GM12878 (cell line): ENCODE measurements at regions not wholly inside any gene's neighbourhood (a gene's known extent, or its start where the extent isn't known, plus 50 kb on each side); places are given as distances from the start of the nearest gene placed in this dataset.

Experiments used
- ATAC-seq: fragments of 200-7000 bp; cut with Tn5 transposase; 3 replicates; pipeline ENCODE4 v1.9.1; 2020; ENCODE audit warnings: mild to moderate bottlenecking, moderate library complexity
- BruUV-seq: library from RNA; stranded (reverse); fragments of 400-500 nt; replicated peaks from 2 replicates; lab custom pipeline; 2021; lab: Mats Ljungman, UMichigan
- CTCF ChIA-PET: fragments of 300-600 bp; sonication (Branson Sonifier 250); formaldehyde crosslinking; extraction: SDS; loops from one replicate; lab custom pipeline; 2021; ENCODE audit warnings: inconsistent platforms; lab: Yijun Ruan, JAX
- POLR2A ChIA-PET: fragments of 350-600 bp; formaldehyde crosslinking; extraction: SDS; loops from one replicate; lab custom pipeline; 2021; ENCODE audit warnings: inconsistent platforms; lab: Charles Lee
- RAD21 ChIA-PET: fragments of 300-600 bp; sonication (Branson Sonifier 250); formaldehyde crosslinking; loops from one replicate; lab custom pipeline; 2023; ENCODE audit warnings: antibody characterized with exemption; ENCODE audit not compliant: unreplicated experiment; lab: Charles Lee
- SMC1A ChIA-PET: fragments of 300-600 bp; sonication (Branson Sonifier 250); formaldehyde crosslinking; loops from one replicate; lab custom pipeline; 2023; ENCODE audit not compliant: unreplicated experiment, uncharacterized antibody; lab: Charles Lee
- DNase-seq: peaks from one replicate; pipeline ENCODE4 v3.0.0-alpha.2; 2011; ENCODE audit warnings: low read depth, low spot score
- FAIRE-seq: peaks from 3 replicates; lab custom pipeline; 2011; peaks lifted over from hg19 to GRCh38; lab: Jason Lieb, UNC
- H2AFZ ChIP-seq: 2 replicates; pipeline ENCODE4 v1.6.0; 2011; ENCODE audit warnings: low read depth, low read length, control low read depth; ENCODE audit not compliant: control insufficient read depth
- H3K27ac ChIP-seq: 2 replicates; pipeline ENCODE4 v1.5.1; 2011; ENCODE audit warnings: control low read depth; ENCODE audit not compliant: control insufficient read depth, insufficient read depth
- H3K27me3 ChIP-seq, 2 experiments: replicated peaks in 1 of 2; 2 replicates each; pipeline versions ENCODE4 v1.6.0 to v1.6.1; 2011; ENCODE audit warnings: low read length in 1 of 2; ENCODE audit not compliant: control insufficient read depth in 2 of 2, insufficient read depth in 2 of 2
- H3K36me3 ChIP-seq, 2 experiments: 2 replicates each; pipeline ENCODE4 v1.5.1; 2011; ENCODE audit warnings: low read length in 1 of 2; ENCODE audit not compliant: control insufficient read depth in 2 of 2, insufficient read depth in 2 of 2
- H3K4me1 ChIP-seq: 2 replicates; pipeline ENCODE4 v1.6.1; 2011; ENCODE audit warnings: mild to moderate bottlenecking, low read length, moderate library complexity, mixed read lengths; ENCODE audit not compliant: control insufficient read depth, insufficient read depth
- H3K4me2 ChIP-seq: 2 replicates; pipeline ENCODE4 v1.6.0; 2011; ENCODE audit warnings: control low read depth; ENCODE audit not compliant: control insufficient read depth, insufficient read depth
- H3K4me3 ChIP-seq: fragments of 200-600 bp; sonication (generic); 2 replicates; pipeline ENCODE4 v1.5.1; 2016
- H3K79me2 ChIP-seq: 2 replicates; pipeline ENCODE4 v1.6.0; 2011; ENCODE audit warnings: low read length; ENCODE audit not compliant: control insufficient read depth, insufficient read depth
- H3K9ac ChIP-seq: 2 replicates; pipeline ENCODE4 v1.8.0; 2011; ENCODE audit warnings: low read length, control low read depth, mixed read lengths; ENCODE audit not compliant: control insufficient read depth, insufficient read depth
- H3K9me3 ChIP-seq: replicated peaks from 3 replicates; pipeline ENCODE4 v1.5.1; 2011; ENCODE audit warnings: mild to moderate bottlenecking, low read length; ENCODE audit not compliant: control insufficient read depth, insufficient read depth
- H4K20me1 ChIP-seq: 2 replicates; pipeline ENCODE4 v1.6.0; 2011; ENCODE audit not compliant: control insufficient read depth, insufficient read depth
- ATF3 ChIP-seq: IDR thresholded peaks from 2 replicates; pipeline ENCODE4 v1.6.1; 2011; ENCODE audit warnings: low read depth, mild to moderate bottlenecking, low read length, moderate library complexity, borderline replicate concordance; ENCODE audit errors: extremely low read depth
- BACH1 ChIP-seq: fragments of 450-650 bp; IDR thresholded peaks from 2 replicates; pipeline ENCODE4 v1.6.1; 2017; ENCODE audit warnings: mild to moderate bottlenecking, borderline replicate concordance
- CUX1 ChIP-seq: IDR thresholded peaks from 2 replicates; pipeline ENCODE4 v1.6.1; 2012; ENCODE audit warnings: improper control_type of control experiment, low read depth, low read length; ENCODE audit not compliant: insufficient replicate concordance
- IRF4 ChIP-seq: IDR thresholded peaks from 2 replicates; pipeline ENCODE4 v1.6.1; 2011; ENCODE audit warnings: low read depth, low read length
- IRF5 ChIP-seq: fragments of 450-650 bp; IDR thresholded peaks from 2 replicates; pipeline ENCODE4 v1.6.1; 2017; ENCODE audit warnings: borderline replicate concordance
- RUNX3 ChIP-seq: IDR thresholded peaks from 2 replicates; pipeline ENCODE4 v1.6.1; 2012; ENCODE audit warnings: low read length, inconsistent platforms
- SP1 ChIP-seq: IDR thresholded peaks from one replicate; pipeline ENCODE4 v1.6.1; 2011; ENCODE audit warnings: low read depth, low read length
- TAF1 ChIP-seq: IDR thresholded peaks from 2 replicates; pipeline ENCODE4 v1.6.1; 2011; ENCODE audit warnings: mild to moderate bottlenecking, low read depth, low read length, borderline replicate concordance
- TARDBP ChIP-seq: IDR thresholded peaks from 2 replicates; pipeline ENCODE4 v1.6.1; 2016; ENCODE audit warnings: borderline replicate concordance
- TCF7 ChIP-seq: IDR thresholded peaks from 2 replicates; pipeline ENCODE4 v1.6.1; 2014; ENCODE audit warnings: antibody characterized with exemption, borderline replicate concordance
- ZBED1 ChIP-seq: IDR thresholded peaks from 2 replicates; pipeline ENCODE4 v1.6.1; 2016; ENCODE audit warnings: borderline replicate concordance
- WGBS: methylation state at CpG from one replicate; pipeline ENCODE4 v1.1.6; 2016; ENCODE audit warnings: low lambda C conversion rate; ENCODE audit not compliant: insufficient replicate concordance, insufficient coverage; ENCODE audit errors: missing lambda C conversion rate; 5-methylcytosine and 5-hydroxymethylcytosine counted together
- in situ Hi-C: fragments of 300-500 bp; cut with MboI; formaldehyde crosslinking; loops from 9 replicates; pipeline ENCODE4 v1.14.3; 2018; ENCODE audit warnings: mixed read lengths
- intact Hi-C: fragments of 100-400 bp; cut with micrococcal nuclease; formaldehyde crosslinking; loops from one replicate; pipeline ENCODE4 v1.14.2; 2022; ENCODE audit not compliant: unreplicated experiment
- TF ChIP-seq, protein P1 (sequence below): fragments of 450-650 bp; formaldehyde crosslinking; IDR thresholded peaks from 2 replicates; pipeline ENCODE4 v1.4.0; 2020; ENCODE audit warnings: mild to moderate bottlenecking, moderate library complexity

DNA sequence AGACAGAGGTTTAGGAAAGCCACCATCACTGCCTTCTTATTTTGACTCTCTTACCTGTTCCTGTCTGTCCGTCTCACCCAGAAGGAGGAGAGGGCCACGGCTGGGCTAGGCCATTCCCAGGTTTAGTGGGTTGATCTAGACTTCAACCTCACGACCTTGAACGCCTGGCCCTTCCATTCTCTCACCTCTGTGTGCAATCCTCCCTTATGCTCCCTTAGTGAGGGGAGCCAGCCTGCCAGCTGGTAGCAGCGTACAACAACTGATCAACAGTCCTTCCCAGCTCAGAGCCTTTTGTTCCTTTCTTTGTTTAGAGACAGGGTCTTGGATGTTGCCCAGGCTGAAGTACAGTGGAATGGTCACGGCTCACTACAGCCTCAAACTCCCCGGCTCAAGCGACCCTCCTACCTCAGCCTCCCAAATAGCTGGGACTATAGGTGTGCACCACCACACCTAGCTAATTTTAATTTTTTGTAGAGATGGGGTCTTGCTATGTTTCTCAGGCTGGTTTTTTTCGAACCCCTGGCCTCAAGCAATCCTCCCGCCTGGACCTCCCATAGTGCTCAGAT, 123.9 kb downstream of the ZNF664 start (continued):
- no peak for TF ChIP-seq TCF7
- no peak for TF ChIP-seq BACH1
- TF ChIP-seq CUX1 = no peak

DNA sequence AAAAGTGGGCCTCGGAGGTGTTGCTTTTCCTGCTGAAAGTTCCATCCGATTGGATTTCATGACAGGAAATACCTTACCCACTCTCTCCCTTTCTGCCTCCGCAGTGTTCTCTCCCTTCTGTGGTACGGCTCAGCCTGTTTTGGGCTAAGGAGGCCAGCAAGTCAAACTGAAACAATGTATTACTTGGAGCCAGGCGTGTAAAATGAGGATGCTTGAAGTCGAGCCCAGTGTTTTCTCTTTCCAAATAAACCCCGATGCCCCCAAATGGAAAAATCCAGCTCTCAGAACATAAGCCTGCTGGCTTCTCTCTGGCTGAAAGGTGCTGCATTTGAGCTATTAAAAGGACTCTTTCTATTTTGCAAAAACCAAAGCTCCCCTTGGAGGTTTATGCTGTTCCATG, 124.7 kb downstream of the ZNF664 start:
- H3K9me3 ChIP-seq = no peaks in the 10 kb centered on the region; the same call in 1 of the 3 replicates
- no peaks in the 10 kb centered on the region for H4K20me1 ChIP-seq
- ChIA-PET CTCF (no interaction called here), POLR2A (no interaction called here), RAD21 (no interaction called here), SMC1A (no interaction called here)
- FAIRE-seq (no peak), ATAC-seq (no peak), DNase-seq (no peak)
- H3K27ac ChIP-seq = no peak overlapping the region
- whole genome bisulfite sequencing = 41% methylated on average over 7 of the region's 7 CpGs
- H3K36me3 ChIP-seq = no peaks in the 10 kb centered on the region
- in situ Hi-C loops = no loop called here
- BruUV-seq = no TSS peak
- intact Hi-C loops = no loop called here
- no peaks in the 10 kb centered on the region for H3K27me3 ChIP-seq
- no peak overlapping the region for H2AFZ ChIP-seq
- no peaks in the 10 kb centered on the region for H3K79me2 ChIP-seq
- H3K4me1 ChIP-seq = no peaks in the 10 kb centered on the region
- H3K9ac ChIP-seq = no peak overlapping the region
- no peak for TF ChIP-seq RUNX3
- TF ChIP-seq, protein P1, sequence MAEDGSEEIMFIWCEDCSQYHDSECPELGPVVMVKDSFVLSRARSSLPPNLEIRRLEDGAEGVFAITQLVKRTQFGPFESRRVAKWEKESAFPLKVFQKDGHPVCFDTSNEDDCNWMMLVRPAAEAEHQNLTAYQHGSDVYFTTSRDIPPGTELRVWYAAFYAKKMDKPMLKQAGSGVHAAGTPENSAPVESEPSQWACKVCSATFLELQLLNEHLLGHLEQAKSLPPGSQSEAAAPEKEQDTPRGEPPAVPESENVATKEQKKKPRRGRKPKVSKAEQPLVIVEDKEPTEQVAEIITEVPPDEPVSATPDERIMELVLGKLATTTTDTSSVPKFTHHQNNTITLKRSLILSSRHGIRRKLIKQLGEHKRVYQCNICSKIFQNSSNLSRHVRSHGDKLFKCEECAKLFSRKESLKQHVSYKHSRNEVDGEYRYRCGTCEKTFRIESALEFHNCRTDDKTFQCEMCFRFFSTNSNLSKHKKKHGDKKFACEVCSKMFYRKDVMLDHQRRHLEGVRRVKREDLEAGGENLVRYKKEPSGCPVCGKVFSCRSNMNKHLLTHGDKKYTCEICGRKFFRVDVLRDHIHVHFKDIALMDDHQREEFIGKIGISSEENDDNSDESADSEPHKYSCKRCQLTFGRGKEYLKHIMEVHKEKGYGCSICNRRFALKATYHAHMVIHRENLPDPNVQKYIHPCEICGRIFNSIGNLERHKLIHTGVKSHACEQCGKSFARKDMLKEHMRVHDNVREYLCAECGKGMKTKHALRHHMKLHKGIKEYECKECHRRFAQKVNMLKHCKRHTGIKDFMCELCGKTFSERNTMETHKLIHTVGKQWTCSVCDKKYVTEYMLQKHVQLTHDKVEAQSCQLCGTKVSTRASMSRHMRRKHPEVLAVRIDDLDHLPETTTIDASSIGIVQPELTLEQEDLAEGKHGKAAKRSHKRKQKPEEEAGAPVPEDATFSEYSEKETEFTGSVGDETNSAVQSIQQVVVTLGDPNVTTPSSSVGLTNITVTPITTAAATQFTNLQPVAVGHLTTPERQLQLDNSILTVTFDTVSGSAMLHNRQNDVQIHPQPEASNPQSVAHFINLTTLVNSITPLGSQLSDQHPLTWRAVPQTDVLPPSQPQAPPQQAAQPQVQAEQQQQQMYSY (CRISPR knock-in tag) = no peak
- TF ChIP-seq IRF4 = no peak
- no peak for TF ChIP-seq IRF5
- no peak for TF ChIP-seq ATF3
- TF ChIP-seq TAF1 = no peak
- TF ChIP-seq SP1 = no peak
- no peak for TF ChIP-seq ZBED1
- TF ChIP-seq TCF7 = no peak
- TF ChIP-seq TARDBP = no peak
- no peak overlapping the region for H3K4me3 ChIP-seq
- no peak overlapping the region for H3K4me2 ChIP-seq
